ENCODE measurements at regions not wholly inside any gene's neighbourhood (a gene's known extent, or its start where the extent isn't known, plus 50 kb on each side); places are given as distances from the start of the nearest gene placed in this dataset.

GRCh38 chr7:124089621-124090020, 56.8 kb upstream of the TMEM229A start:
- no peak overlapping the region for H3K27ac ChIP-seq (ENCODE audit: low read length)
- H3K9me3 ChIP-seq (ENCODE audit: control insufficient read depth, insufficient read depth, low read length) = no peaks in the 10 kb centered on the region
- 100% methylated on average over 1 of the region's 2 CpGs for WGBS (ENCODE audit: insufficient coverage)
- intact Hi-C loops (cut with micrococcal nuclease) = no loop called here
- no peak overlapping the region for H3K4me3 ChIP-seq (ENCODE audit: low read length)
- no peak for TF ChIP-seq CTCF (IDR thresholded peaks at IDR 0.05)
- Mint-ChIP-seq H3K27me3 (ENCODE audit: low read depth in 2 of 2) (no peaks in the 10 kb centered on the region), H3K4me1 (no peaks in the 10 kb centered on the region), H3K4me3 (no peak overlapping the region), H3K9me3 (peaks cover 0 to 8% of the 10 kb centered on the region in 2 donors), H3K36me3 (no peaks in the 10 kb centered on the region), H3K27ac (no peak overlapping the region)
- ATAC-seq = no peak
- no peak for DNase-seq
- no peaks in the 10 kb centered on the region for H3K36me3 ChIP-seq (ENCODE audit: control insufficient read depth, insufficient read depth, low read length)
- no peaks in the 10 kb centered on the region for H3K27me3 ChIP-seq (ENCODE audit: control insufficient read depth, insufficient read depth, low read length)
- H3K4me1 ChIP-seq (ENCODE audit: control insufficient read depth, insufficient read depth, low read length) = no peaks in the 10 kb centered on the region

- Histone ChIP-seq H3K9me3 (ENCODE audit: control insufficient read depth, insufficient read depth, low read length) (no peaks in the 10 kb centered on the region), H3K27me3 (ENCODE audit: control insufficient read depth, insufficient read depth, low read length) (no peaks in the 10 kb centered on the region), H3K36me3 (ENCODE audit: control insufficient read depth, insufficient read depth, low read length) (no peaks in the 10 kb centered on the region), H3K4me3 (ENCODE audit: low read length) (no peak overlapping the region), H3K4me1 (ENCODE audit: control insufficient read depth, insufficient read depth, low read length) (no peaks in the 10 kb centered on the region), H3K27ac (ENCODE audit: low read length) (no peak overlapping the region)
- no peak for DNase-seq
- no CpG with 5 or more reads among the region's 1 CpG for WGBS (ENCODE audit: insufficient coverage)
- no peaks in the 10 kb centered on the region for H3K36me3 Mint-ChIP-seq
- H3K27ac Mint-ChIP-seq = no peak overlapping the region
- H3K4me1 Mint-ChIP-seq = no peaks in the 10 kb centered on the region
- ATAC-seq = no peak
- TF ChIP-seq CTCF (IDR thresholded peaks at IDR 0.05) = no peak
- intact Hi-C loops (cut with micrococcal nuclease) = no loop called here
- peaks cover 0 to 8% of the 10 kb centered on the region in 2 donors for H3K9me3 Mint-ChIP-seq
- H3K27me3 Mint-ChIP-seq (ENCODE audit: low read depth in 2 of 2) = no peaks in the 10 kb centered on the region
- no peak overlapping the region for H3K4me3 Mint-ChIP-seq
Observed at GRCh38 chr7:124088590-124088989, 55.7 kb upstream of the TMEM229A start.

GRCh38 chr7:124086843-124087242, 54.0 kb upstream of the TMEM229A start:
- H3K27me3 Mint-ChIP-seq (ENCODE audit: low read depth in 2 of 2) = no peaks in the 10 kb centered on the region
- H3K36me3 Mint-ChIP-seq = peaks cover 6% of the 10 kb centered on the region
- no peaks in the 10 kb centered on the region for H3K9me3 ChIP-seq (ENCODE audit: control insufficient read depth, insufficient read depth, low read length)
- H3K27ac ChIP-seq (ENCODE audit: low read length) = no peak overlapping the region
- no peaks in the 10 kb centered on the region for H3K27me3 ChIP-seq (ENCODE audit: control insufficient read depth, insufficient read depth, low read length)
- no peak overlapping the region for H3K4me3 ChIP-seq (ENCODE audit: low read length)
- no peak overlapping the region for H3K4me3 Mint-ChIP-seq
- no peak for ATAC-seq
- H3K36me3 ChIP-seq (ENCODE audit: control insufficient read depth, insufficient read depth, low read length) = no peaks in the 10 kb centered on the region
- no peak for TF ChIP-seq CTCF (IDR thresholded peaks at IDR 0.05)
- no peaks in the 10 kb centered on the region for H3K4me1 ChIP-seq (ENCODE audit: control insufficient read depth, insufficient read depth, low read length)
- intact Hi-C loops (cut with micrococcal nuclease) = no loop called here
- H3K9me3 Mint-ChIP-seq = peaks cover 4 to 8% of the 10 kb centered on the region in 2 donors
- H3K4me1 Mint-ChIP-seq = no peaks in the 10 kb centered on the region
- no peak for DNase-seq
- WGBS (ENCODE audit: insufficient coverage) = 35% methylated on average over 2 of the region's 2 CpGs
- H3K27ac Mint-ChIP-seq = no peak overlapping the region

GRCh38 chr7:124085179-124085578, 52.3 kb upstream of the TMEM229A start:
- ATAC-seq (no peak), DNase-seq (no peak)
- WGBS (ENCODE audit: insufficient coverage) = 71% methylated on average over 3 of the region's 4 CpGs
- no peaks in the 10 kb centered on the region for H3K4me1 ChIP-seq (ENCODE audit: control insufficient read depth, insufficient read depth, low read length)
- H3K4me3 ChIP-seq (ENCODE audit: low read length) = no peak overlapping the region
- H3K27me3 ChIP-seq (ENCODE audit: control insufficient read depth, insufficient read depth, low read length) = no peaks in the 10 kb centered on the region
- no peak for TF ChIP-seq CTCF (IDR thresholded peaks at IDR 0.05)
- Mint-ChIP-seq H3K9me3 (peaks cover 4 to 6% of the 10 kb centered on the region in 2 donors), H3K4me1 (no peaks in the 10 kb centered on the region), H3K36me3 (peaks cover 6% of the 10 kb centered on the region), H3K27me3 (ENCODE audit: low read depth in 2 of 2) (no peaks in the 10 kb centered on the region), H3K27ac (no peak overlapping the region), H3K4me3 (no peak overlapping the region)
- no peaks in the 10 kb centered on the region for H3K9me3 ChIP-seq (ENCODE audit: control insufficient read depth, insufficient read depth, low read length)
- H3K36me3 ChIP-seq (ENCODE audit: control insufficient read depth, insufficient read depth, low read length) = no peaks in the 10 kb centered on the region
- intact Hi-C loops (cut with micrococcal nuclease) = no loop called here
- no peak overlapping the region for H3K27ac ChIP-seq (ENCODE audit: low read length)

All from natural killer cell (primary cell).